SU-DHL-6 (cell line): ENCODE measurements at regions not wholly inside any gene's neighbourhood (a gene's known extent, or its start where the extent isn't known, plus 50 kb on each side); places are given as distances from the start of the nearest gene placed in this dataset.

Experiments used
- EZH2phosphoT487 ChIP-seq: fragments of 200-600 bp; sonication (generic), shearing (Covaris generic); conservative IDR thresholded peaks from 2 replicates; pipeline ENCODE4 v1.6.1; 2018; ENCODE audit warnings: mild to moderate bottlenecking, antibody characterized with exemption, low read length, moderate library complexity, mixed read lengths
- TF ChIP-seq, protein P1 (sequence below): fragments of 200-600 bp; sonication (generic); IDR thresholded peaks from one replicate; pipeline ENCODE4 v1.5.1; 2017; ENCODE audit warnings: antibody characterized with exemption, mild to moderate bottlenecking, low read length, moderate library complexity; ENCODE audit not compliant: insufficient read depth, poor library complexity, severe bottlenecking

DNA sequence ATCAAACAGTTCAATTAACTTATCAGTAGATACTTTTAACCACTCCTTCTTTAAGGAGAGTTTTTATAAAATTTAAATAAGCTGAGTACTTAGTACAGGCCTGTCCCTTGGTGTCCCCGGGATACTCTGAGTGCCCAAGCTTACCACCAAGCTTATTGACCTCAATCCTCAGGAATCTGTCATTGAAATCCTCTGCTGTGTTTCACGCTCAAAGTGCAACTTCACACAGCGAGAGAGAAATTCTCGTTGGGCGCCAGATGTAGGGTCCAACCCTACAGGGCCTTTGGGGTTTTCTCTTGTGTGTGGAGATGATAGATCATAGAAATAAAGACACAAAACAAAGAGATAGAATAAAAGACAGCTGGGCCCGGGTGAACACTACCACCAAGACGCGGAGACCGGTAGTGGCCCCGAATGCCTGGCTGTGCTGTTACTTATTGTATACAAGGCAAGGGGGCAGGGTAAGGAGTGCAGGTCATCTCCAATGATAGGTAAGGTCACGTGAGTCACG lies 65.3 kb upstream of the ARL4D start:
- TF ChIP-seq, protein P1, sequence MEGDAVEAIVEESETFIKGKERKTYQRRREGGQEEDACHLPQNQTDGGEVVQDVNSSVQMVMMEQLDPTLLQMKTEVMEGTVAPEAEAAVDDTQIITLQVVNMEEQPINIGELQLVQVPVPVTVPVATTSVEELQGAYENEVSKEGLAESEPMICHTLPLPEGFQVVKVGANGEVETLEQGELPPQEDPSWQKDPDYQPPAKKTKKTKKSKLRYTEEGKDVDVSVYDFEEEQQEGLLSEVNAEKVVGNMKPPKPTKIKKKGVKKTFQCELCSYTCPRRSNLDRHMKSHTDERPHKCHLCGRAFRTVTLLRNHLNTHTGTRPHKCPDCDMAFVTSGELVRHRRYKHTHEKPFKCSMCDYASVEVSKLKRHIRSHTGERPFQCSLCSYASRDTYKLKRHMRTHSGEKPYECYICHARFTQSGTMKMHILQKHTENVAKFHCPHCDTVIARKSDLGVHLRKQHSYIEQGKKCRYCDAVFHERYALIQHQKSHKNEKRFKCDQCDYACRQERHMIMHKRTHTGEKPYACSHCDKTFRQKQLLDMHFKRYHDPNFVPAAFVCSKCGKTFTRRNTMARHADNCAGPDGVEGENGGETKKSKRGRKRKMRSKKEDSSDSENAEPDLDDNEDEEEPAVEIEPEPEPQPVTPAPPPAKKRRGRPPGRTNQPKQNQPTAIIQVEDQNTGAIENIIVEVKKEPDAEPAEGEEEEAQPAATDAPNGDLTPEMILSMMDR, result no peak
- TF ChIP-seq EZH2phosphoT487, result no peak
